RPMI8226 (cell line): ENCODE measurements at regions not wholly inside any gene's neighbourhood (a gene's known extent, or its start where the extent isn't known, plus 50 kb on each side); places are given as distances from the start of the nearest gene placed in this dataset.
"Not testable (repeated sequence)": the region's sequence is repeated elsewhere in the genome, so short reads cannot be mapped to it uniquely, and the experiment has no call there.

ENCODE experiments used
- DNase-seq: peaks from one replicate; pipeline ENCODE4 v3.0.0-alpha.2; 2015

DNA sequence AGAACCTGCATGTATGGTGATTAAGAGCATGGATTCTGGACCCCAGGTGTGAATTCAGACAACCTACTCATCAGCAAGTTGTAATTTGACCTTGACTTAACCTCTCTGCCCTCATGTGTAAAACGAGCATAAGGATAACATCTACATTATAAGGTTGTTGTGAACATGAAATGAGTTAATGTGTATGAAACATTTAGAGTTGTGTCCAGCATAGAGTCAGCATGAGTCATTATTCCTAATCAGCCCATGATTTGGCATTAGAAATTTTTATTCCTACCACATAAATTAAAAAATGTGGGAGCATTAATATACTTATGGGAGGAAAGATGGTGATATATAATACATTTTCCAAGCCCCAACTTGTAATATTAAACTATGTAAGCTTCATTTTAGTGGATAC is 95.9 kb upstream of the DDHD1 start:
- DNase-seq, result no peak

DNA sequence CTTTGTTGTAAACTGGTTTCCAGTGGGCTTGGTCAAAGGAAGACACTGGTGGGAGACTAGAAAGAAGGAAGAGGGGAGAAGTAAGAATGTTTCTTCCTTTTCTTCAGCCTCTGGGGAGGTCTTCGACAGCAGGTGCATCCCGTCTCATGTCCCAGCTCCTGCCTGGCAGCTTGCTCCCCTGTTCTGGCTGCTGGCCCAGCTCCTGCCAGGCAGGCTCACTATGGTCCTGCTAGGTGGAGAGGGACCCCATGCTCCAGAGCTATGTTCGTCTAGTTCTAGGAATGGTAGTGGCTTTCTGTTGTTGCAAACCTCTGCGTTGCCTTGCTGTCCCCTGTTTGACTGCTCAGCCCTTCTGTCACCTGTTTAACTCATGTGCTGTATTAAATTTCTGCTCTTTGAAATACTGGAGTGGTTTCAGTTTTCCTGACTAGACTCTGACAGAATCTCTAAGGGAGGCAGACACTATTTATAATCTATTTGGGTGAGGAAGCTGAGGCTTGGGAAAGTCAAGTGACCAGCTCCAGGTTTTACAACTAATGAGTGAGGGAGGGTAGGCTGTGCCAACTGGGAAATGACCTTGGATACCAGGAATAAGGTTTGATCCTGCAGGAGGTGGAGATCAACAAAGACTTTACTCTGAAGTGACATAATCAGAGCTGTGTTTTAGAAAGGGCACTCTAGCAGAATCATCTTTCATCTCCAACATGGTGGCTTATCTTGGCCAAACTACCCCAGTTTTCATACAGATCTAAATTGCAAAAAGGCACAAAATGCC is 94.7 kb upstream of the DDHD1 start:
- DNase-seq, result no peak

DNA sequence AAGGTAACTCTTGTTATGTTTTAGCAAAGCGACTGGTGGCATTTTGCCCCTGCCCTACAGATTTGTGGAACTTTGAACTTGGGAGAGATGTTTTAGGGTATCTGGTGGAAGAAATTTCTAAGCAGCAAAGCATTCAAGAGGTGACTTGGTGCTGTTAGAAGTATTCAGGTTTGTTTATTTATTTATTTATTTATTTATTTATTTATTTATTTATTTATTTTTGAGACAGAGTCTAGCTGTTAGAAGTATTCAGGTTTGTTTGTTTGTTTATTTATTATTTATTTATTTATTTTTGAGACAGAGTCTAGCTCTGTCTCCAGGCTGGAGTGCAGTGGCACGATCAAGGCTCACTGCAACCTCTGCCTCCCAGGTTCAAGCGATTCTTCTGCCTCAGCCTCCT is 89.8 kb upstream of the DDHD1 start:
- not testable (repeated sequence) for DNase-seq

DNA sequence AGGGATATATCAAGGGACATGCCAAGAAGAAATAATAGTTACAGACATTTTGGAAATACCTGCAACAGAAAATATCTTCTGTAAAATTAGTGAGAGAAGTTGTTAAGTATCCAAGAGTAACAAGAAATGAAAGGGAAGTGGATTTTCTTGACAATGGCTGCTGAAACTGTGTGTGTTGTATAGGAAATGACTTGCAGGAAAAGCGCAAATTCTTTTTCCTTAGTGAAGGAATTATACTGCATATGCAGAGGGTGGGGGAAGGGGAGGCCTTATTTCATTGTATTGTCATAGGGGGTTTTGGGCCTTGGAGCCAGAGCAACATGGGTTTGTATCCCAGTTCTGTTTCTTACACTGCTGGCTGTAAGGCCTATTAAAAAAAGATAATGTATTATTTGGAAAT is 84.4 kb upstream of the DDHD1 start:
- no peak for DNase-seq

- no peak for DNase-seq
Observed at GRCh38 chr14:53236708-53237107, 83.6 kb upstream of the DDHD1 start.

- no peak for DNase-seq
Observed at GRCh38 chr14:53231171-53231570, 78.0 kb upstream of the DDHD1 start.

DNA sequence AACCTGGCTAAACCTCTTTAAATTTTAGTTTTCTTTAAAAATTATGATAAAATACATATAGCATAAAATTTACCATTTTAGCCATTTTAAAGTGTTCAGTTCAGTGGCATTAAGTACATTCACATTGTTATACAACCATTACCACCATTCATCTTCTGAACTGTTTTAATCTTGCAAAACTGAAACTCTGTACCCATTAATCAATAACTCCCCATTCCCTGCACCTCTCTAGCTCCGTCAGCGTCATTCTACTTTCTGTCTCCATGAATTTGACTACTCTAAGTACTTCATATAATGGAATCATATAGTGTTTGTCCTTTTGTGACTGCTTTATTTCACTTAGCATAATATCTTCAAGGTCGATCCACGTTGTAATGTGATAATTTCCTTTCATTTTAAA is 75.8 kb upstream of the DDHD1 start:
- DNase-seq, result no peak

DNA sequence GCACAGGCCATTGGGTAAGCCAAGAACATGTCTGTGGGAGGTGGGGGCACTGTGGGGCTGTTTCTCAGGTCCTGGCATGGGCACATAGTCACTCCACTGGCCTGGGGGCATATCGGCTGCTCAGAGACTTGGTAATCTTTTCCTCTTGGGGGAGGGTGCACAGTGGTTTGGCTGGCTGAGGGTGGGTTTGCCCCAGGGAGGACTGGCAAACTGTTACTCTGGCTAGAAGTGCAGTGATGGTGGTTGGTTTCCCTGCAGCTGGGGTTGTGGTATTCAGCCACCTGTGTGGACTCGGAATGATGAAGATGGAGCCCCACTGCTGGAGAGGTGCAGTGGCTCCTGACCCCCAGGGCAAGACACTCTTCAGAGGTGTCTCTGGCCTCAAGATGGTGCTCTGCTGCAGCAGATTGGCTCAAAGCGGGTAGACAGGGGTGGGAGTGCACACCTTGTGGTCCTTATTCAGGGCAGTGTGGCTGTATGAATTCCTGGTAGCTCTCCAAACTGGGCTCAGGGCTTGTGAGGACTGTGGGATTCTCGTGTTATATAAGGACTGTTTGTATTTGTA is 74.1 kb upstream of the DDHD1 start:
- DNase-seq, result no peak

DNA sequence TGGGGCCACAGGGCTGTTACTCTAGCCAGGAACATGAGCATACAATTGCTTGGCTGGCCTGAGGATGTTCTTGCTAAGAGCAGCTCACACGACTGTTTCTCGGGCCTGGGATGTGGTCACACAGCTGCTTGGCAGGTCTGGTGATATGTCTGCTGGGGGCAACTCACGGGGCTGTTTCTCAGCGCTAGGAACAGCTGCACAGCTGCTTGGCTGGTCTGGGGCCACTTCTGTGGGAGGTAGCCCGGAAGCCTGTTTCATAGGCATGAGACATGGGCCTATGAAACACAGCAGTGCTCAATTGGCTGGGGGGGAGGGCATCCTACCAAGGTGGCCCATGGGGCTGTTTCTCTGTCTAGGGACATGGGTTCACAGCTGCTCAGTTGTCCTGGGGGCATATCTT is 73.4 kb upstream of the DDHD1 start:
- DNase-seq, result peak; percentile 65

GRCh38 chr14:53220914-53221313 is 67.8 kb upstream of the DDHD1 start:
- no peak for DNase-seq

- no peak for DNase-seq
Observed at GRCh38 chr14:53218161-53218560, 65.0 kb upstream of the DDHD1 start.

- peak; percentile 58 for DNase-seq
Observed at GRCh38 chr14:53217316-53217994, 64.3 kb upstream of the DDHD1 start.

- DNase-seq, result not testable (repeated sequence)
Observed at GRCh38 chr14:53216955-53217315, 63.8 kb upstream of the DDHD1 start.

GRCh38 chr14:53216478-53216877 is 63.4 kb upstream of the DDHD1 start:
- not testable (repeated sequence) for DNase-seq

DNA sequence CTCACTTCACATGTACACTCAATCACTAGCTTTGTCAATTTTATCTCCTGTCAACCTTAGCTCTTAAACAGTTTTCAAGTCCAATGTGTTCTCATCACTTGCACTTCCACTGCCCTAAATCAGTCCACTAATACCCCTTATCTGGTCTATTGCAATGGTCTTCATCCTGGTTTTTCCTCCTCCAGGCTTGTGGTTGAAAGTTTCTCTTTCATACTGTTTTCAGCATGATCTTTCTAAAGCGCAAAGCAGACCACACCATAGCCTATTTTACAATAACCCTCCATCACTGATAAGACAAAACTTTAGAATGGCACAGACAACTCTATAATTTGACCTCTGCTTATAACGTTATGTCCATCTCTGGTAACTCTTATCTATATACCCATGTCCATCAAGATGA is 62.0 kb upstream of the DDHD1 start:
- no peak for DNase-seq

GRCh38 chr14:53214384-53214783 is 61.3 kb upstream of the DDHD1 start:
- no peak for DNase-seq

DNA sequence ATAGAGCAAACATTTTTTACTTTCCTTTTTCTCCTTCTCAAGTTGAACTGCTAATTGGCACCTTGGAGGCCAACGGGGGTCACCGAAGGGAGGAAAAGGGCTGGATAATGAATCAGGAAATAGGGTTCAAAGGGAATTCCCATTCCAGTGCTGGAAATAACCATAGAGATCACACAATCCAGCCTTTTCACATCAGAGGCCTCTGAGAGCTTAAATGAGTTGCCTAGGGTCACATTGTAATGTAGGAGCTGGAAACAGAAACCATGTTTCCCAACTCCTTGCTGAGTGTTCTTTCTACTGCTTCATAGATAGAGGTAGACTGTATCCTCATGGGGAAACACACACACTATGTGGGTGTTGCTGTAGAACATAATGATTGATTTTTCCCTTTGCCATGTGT is 60.6 kb upstream of the DDHD1 start:
- no peak for DNase-seq

DNA sequence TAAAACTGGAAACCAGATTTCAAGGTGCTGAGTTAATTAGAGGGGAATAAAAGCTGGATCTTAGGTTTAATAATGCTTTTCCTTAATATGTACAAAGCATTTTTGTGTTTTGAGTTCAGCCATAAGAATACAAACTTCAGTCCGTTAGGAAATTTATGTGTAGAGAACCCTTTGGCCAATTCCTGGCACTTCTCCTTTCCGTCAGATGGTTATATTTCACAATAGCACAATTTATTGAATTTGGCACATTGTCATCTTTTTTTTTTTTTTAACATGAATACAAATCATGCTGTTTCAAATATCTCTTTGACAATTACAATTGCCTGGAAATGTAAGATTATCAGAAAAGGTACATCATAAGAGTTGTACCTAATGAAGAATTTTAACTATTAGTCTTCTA is 56.2 kb upstream of the DDHD1 start:
- no peak for DNase-seq
